SK-N-SH treated with all-trans-retinoic acid at 6 μM for 48 hours (cell line): ENCODE measurements at regions not wholly inside any gene's neighbourhood (a gene's known extent, or its start where the extent isn't known, plus 50 kb on each side); places are given as distances from the start of the nearest gene placed in this dataset.

Experiments used
- ATAC-seq: fragments of 200-7000 bp; cut with Tn5 transposase; 3 replicates; pipeline ENCODE4 v1.9.1; 2020; ENCODE audit warnings: mild to moderate bottlenecking, moderate library complexity
- ARNTL ChIP-seq: fragments of 450-650 bp; formaldehyde crosslinking; IDR thresholded peaks from 2 replicates; pipeline ENCODE4 v1.5.0; 2020; ENCODE audit warnings: low read depth, mild to moderate bottlenecking, moderate library complexity, borderline replicate concordance
- CSDC2 ChIP-seq: fragments of 250-450 bp; sonication (Bioruptor Pico); IDR thresholded peaks from 2 replicates; pipeline ENCODE4 v1.5.0; 2020; ENCODE audit warnings: mild to moderate bottlenecking, moderate library complexity
- ESRRG ChIP-seq: fragments of 250-450 bp; sonication (Bioruptor Pico); IDR thresholded peaks from 2 replicates; pipeline ENCODE4 v1.6.1; 2021; ENCODE audit warnings: mild to moderate bottlenecking
- GLIS3 ChIP-seq: fragments of 250-450 bp; sonication (Bioruptor Pico); IDR thresholded peaks from 2 replicates; pipeline ENCODE4 v1.5.0; 2020; ENCODE audit warnings: mild to moderate bottlenecking, moderate library complexity
- ISL1 ChIP-seq: fragments of 250-450 bp; sonication (Bioruptor Pico); IDR thresholded peaks from 2 replicates; pipeline ENCODE4 v2.1.2; 2022; ENCODE audit warnings: mild to moderate bottlenecking, moderate library complexity
- OSR1 ChIP-seq: fragments of 250-450 bp; sonication (Bioruptor Pico); IDR thresholded peaks from 2 replicates; pipeline ENCODE4 v1.8.0; 2022; ENCODE audit warnings: moderate library complexity, mild to moderate bottlenecking, inconsistent platforms
- PPARA ChIP-seq: fragments of 250-450 bp; sonication (Bioruptor Pico); IDR thresholded peaks from 2 replicates; pipeline ENCODE4 v1.5.0; 2020; ENCODE audit warnings: mild to moderate bottlenecking, borderline replicate concordance
- RARB ChIP-seq: fragments of 250-450 bp; sonication (Bioruptor Pico); IDR thresholded peaks from 2 replicates; pipeline ENCODE4 v1.8.0; 2021; ENCODE audit warnings: mild to moderate bottlenecking, moderate library complexity
- SNAI2 ChIP-seq: fragments of 250-450 bp; sonication (Bioruptor Pico); IDR thresholded peaks from 2 replicates; pipeline ENCODE4 v1.5.0; 2020; ENCODE audit warnings: mild to moderate bottlenecking, moderate library complexity
- TCF4 ChIP-seq: fragments of 250-450 bp; sonication (Bioruptor Pico); IDR thresholded peaks from 2 replicates; pipeline ENCODE4 v1.8.0; 2021; ENCODE audit warnings: mild to moderate bottlenecking, moderate library complexity, borderline replicate concordance
- TOX ChIP-seq: fragments of 250-450 bp; sonication (Bioruptor Pico); IDR thresholded peaks from 2 replicates; pipeline ENCODE4 v1.8.0; 2021; ENCODE audit warnings: mild to moderate bottlenecking, moderate library complexity, borderline replicate concordance
- ZC3H10 ChIP-seq: fragments of 250-450 bp; sonication (Bioruptor Pico); IDR thresholded peaks from 2 replicates; pipeline ENCODE4 v1.5.1; 2021; ENCODE audit warnings: mild to moderate bottlenecking, moderate library complexity
- ZFP30 ChIP-seq: fragments of 450-650 bp; formaldehyde crosslinking; IDR thresholded peaks from 2 replicates; pipeline ENCODE4 v1.5.0; 2022; ENCODE audit warnings: mild to moderate bottlenecking, moderate library complexity
- ZNF565 ChIP-seq: fragments of 450-650 bp; formaldehyde crosslinking; conservative IDR thresholded peaks from 2 replicates; pipeline ENCODE4 v1.5.0; 2020; ENCODE audit warnings: low read depth, mild to moderate bottlenecking, moderate library complexity
- ZNF70 ChIP-seq: fragments of 450-650 bp; formaldehyde crosslinking; IDR thresholded peaks from 2 replicates; pipeline ENCODE4 v1.5.0; 2020; ENCODE audit warnings: mild to moderate bottlenecking, moderate library complexity
- ZNF8 ChIP-seq: fragments of 450-650 bp; formaldehyde crosslinking; IDR thresholded peaks from 2 replicates; pipeline ENCODE4 v1.5.0; 2020; ENCODE audit warnings: mild to moderate bottlenecking, moderate library complexity
- TF ChIP-seq, protein P1 (sequence below): fragments of 250-450 bp; sonication (Bioruptor Pico); IDR thresholded peaks from 2 replicates; pipeline ENCODE4 v1.8.0; 2021; ENCODE audit warnings: low read depth, mild to moderate bottlenecking, moderate library complexity, borderline replicate concordance
- TF ChIP-seq, protein P2 (sequence below): fragments of 250-450 bp; sonication (Bioruptor Pico); IDR thresholded peaks from 2 replicates; pipeline ENCODE4 v1.5.1; 2021; ENCODE audit warnings: mild to moderate bottlenecking, moderate library complexity
- TF ChIP-seq, protein P3 (sequence below): fragments of 250-450 bp; sonication (Bioruptor Pico); IDR thresholded peaks from 2 replicates; pipeline ENCODE4 v1.5.0; 2020; ENCODE audit warnings: mild to moderate bottlenecking, moderate library complexity
- TF ChIP-seq, protein P4 (sequence below): fragments of 250-450 bp; sonication (Bioruptor Pico); IDR thresholded peaks from 2 replicates; pipeline ENCODE4 v1.8.0; 2020; ENCODE audit warnings: mild to moderate bottlenecking, moderate library complexity, borderline replicate concordance
- TF ChIP-seq, protein P5 (sequence below): fragments of 250-450 bp; sonication (Bioruptor Pico); IDR thresholded peaks from 2 replicates; pipeline ENCODE4 v1.5.1; 2020; ENCODE audit warnings: low read depth, mild to moderate bottlenecking, moderate library complexity

DNA sequence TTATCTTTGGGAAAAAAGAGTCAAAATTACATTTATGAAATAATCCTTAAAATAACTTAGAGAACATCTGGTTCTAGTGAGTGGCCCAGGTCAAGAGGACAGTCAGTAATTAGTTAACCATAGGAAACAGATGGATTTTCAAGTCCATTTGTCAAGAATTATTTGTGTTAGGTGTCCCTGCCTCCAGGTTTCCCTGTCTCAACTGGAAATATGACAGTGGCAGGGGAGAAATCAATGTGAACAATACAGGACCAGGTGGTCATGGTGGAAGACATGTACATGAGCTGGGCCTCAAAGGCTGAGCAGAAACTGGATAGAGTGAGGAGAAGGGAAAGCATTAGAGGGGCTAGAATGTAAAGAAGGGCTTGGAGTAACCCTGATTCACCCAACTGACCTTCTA is 372.6 kb downstream of the VPS13C start:
- ATAC-seq, result no peak

DNA sequence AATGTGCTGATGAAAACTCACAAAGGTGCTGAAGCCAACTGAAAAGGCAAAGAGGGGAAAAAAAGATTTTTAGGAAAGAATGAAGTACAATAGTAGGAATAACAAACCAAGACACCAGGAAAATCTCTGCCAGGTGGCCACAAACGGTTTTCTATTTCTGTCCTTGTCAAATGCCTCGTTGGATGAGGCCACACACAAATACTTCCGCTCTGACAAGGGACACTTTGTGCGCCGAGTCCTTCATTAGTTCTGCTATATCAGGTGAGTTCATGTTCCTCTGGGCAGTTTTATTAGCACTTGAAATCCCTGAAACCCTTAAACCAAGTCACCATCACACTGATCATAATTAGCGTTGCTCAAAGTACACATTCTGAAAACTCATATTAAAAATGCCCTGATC is 373.1 kb downstream of the VPS13C start:
- no peak for TF ChIP-seq ARNTL (CRISPR knock-in tag)
- no peak for TF ChIP-seq PPARA (CRISPR knock-in tag)
- no peak for TF ChIP-seq OSR1 (CRISPR knock-in tag)
- TF ChIP-seq, protein P1, sequence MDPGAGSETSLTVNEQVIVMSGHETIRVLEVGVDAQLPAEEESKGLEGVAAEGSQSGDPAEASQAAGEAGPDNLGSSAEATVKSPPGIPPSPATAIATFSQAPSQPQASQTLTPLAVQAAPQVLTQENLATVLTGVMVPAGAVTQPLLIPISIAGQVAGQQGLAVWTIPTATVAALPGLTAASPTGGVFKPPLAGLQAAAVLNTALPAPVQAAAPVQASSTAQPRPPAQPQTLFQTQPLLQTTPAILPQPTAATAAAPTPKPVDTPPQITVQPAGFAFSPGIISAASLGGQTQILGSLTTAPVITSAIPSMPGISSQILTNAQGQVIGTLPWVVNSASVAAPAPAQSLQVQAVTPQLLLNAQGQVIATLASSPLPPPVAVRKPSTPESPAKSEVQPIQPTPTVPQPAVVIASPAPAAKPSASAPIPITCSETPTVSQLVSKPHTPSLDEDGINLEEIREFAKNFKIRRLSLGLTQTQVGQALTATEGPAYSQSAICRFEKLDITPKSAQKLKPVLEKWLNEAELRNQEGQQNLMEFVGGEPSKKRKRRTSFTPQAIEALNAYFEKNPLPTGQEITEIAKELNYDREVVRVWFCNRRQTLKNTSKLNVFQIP (CRISPR knock-in tag), result no peak
- no peak for TF ChIP-seq RARB (CRISPR knock-in tag)
- TF ChIP-seq, protein P2, sequence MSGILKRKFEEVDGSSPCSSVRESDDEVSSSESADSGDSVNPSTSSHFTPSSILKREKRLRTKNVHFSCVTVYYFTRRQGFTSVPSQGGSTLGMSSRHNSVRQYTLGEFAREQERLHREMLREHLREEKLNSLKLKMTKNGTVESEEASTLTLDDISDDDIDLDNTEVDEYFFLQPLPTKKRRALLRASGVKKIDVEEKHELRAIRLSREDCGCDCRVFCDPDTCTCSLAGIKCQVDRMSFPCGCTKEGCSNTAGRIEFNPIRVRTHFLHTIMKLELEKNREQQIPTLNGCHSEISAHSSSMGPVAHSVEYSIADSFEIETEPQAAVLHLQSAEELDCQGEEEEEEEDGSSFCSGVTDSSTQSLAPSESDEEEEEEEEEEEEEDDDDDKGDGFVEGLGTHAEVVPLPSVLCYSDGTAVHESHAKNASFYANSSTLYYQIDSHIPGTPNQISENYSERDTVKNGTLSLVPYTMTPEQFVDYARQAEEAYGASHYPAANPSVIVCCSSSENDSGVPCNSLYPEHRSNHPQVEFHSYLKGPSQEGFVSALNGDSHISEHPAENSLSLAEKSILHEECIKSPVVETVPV, result no peak
- no peak for TF ChIP-seq ESRRG (CRISPR knock-in tag)
- no peak for TF ChIP-seq CSDC2 (CRISPR knock-in tag)
- TF ChIP-seq ZNF8, result no peak
- no peak for TF ChIP-seq ZNF70 (CRISPR knock-in tag)
- no peak for TF ChIP-seq ISL1
- no peak for TF ChIP-seq SNAI2 (CRISPR knock-in tag)
- ATAC-seq, result no peak

More for the DNA sequence above, 372.6 kb downstream of the VPS13C start:
- TF ChIP-seq TOX (CRISPR knock-in tag) (no peak), ZNF8 (no peak), ZNF70 (CRISPR knock-in tag) (no peak), ZNF565 (CRISPR knock-in tag) (no peak), TCF4 (CRISPR knock-in tag) (peak; percentile 78; the same call in 1 of the 2 replicates)

DNA sequence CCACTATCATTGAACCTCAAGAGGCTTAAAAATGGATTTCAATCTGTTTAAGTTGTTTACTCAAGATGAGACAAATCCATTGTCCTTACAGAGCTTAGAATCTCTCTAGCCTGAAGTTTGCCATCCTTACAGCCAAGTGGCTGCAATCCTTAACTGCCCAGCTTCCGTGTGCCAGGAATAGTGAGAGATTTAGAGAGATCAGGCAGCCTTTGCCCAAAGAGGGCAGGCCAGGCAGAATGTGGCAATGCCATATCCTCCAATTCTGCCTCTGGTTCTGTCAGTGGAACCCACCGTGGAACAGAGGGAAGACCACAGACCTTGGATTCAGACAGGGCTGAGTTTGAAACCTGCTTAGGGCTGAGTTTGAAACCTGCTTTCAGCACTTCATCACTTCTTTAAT is 374.3 kb downstream of the VPS13C start:
- no peak for ATAC-seq
- no peak for TF ChIP-seq ZNF70 (CRISPR knock-in tag)
- TF ChIP-seq ESRRG (CRISPR knock-in tag), result no peak
- TF ChIP-seq ARNTL (CRISPR knock-in tag), result no peak
- no peak for TF ChIP-seq OSR1 (CRISPR knock-in tag)
- no peak for TF ChIP-seq ZC3H10 (CRISPR knock-in tag)
- TF ChIP-seq, protein P1 (CRISPR knock-in tag), result no peak
- TF ChIP-seq, protein P3, sequence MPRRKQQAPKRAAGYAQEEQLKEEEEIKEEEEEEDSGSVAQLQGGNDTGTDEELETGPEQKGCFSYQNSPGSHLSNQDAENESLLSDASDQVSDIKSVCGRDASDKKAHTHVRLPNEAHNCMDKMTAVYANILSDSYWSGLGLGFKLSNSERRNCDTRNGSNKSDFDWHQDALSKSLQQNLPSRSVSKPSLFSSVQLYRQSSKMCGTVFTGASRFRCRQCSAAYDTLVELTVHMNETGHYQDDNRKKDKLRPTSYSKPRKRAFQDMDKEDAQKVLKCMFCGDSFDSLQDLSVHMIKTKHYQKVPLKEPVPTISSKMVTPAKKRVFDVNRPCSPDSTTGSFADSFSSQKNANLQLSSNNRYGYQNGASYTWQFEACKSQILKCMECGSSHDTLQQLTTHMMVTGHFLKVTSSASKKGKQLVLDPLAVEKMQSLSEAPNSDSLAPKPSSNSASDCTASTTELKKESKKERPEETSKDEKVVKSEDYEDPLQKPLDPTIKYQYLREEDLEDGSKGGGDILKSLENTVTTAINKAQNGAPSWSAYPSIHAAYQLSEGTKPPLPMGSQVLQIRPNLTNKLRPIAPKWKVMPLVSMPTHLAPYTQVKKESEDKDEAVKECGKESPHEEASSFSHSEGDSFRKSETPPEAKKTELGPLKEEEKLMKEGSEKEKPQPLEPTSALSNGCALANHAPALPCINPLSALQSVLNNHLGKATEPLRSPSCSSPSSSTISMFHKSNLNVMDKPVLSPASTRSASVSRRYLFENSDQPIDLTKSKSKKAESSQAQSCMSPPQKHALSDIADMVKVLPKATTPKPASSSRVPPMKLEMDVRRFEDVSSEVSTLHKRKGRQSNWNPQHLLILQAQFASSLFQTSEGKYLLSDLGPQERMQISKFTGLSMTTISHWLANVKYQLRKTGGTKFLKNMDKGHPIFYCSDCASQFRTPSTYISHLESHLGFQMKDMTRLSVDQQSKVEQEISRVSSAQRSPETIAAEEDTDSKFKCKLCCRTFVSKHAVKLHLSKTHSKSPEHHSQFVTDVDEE (CRISPR knock-in tag), result no peak
- TF ChIP-seq GLIS3 (CRISPR knock-in tag), result no peak
- no peak for TF ChIP-seq CSDC2 (CRISPR knock-in tag)
- TF ChIP-seq, protein P4, sequence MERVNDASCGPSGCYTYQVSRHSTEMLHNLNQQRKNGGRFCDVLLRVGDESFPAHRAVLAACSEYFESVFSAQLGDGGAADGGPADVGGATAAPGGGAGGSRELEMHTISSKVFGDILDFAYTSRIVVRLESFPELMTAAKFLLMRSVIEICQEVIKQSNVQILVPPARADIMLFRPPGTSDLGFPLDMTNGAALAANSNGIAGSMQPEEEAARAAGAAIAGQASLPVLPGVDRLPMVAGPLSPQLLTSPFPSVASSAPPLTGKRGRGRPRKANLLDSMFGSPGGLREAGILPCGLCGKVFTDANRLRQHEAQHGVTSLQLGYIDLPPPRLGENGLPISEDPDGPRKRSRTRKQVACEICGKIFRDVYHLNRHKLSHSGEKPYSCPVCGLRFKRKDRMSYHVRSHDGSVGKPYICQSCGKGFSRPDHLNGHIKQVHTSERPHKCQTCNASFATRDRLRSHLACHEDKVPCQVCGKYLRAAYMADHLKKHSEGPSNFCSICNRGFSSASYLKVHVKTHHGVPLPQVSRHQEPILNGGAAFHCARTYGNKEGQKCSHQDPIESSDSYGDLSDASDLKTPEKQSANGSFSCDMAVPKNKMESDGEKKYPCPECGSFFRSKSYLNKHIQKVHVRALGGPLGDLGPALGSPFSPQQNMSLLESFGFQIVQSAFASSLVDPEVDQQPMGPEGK (CRISPR knock-in tag), result no peak
- no peak for TF ChIP-seq TOX (CRISPR knock-in tag)
- TF ChIP-seq RARB (CRISPR knock-in tag), result no peak
- TF ChIP-seq ZFP30 (CRISPR knock-in tag), result no peak
- TF ChIP-seq ZNF8, result no peak
- no peak for TF ChIP-seq TCF4 (CRISPR knock-in tag)
- TF ChIP-seq PPARA (CRISPR knock-in tag), result no peak
- no peak for TF ChIP-seq ISL1
- no peak for TF ChIP-seq SNAI2 (CRISPR knock-in tag)
- no peak for TF ChIP-seq ZNF565 (CRISPR knock-in tag)
- TF ChIP-seq, protein P5, sequence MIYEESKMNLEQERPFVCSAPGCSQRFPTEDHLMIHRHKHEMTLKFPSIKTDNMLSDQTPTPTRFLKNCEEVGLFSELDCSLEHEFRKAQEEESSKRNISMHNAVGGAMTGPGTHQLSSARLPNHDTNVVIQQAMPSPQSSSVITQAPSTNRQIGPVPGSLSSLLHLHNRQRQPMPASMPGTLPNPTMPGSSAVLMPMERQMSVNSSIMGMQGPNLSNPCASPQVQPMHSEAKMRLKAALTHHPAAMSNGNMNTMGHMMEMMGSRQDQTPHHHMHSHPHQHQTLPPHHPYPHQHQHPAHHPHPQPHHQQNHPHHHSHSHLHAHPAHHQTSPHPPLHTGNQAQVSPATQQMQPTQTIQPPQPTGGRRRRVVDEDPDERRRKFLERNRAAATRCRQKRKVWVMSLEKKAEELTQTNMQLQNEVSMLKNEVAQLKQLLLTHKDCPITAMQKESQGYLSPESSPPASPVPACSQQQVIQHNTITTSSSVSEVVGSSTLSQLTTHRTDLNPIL (CRISPR knock-in tag), result no peak
